Type B pancreatic cell (in vitro differentiated cells): ENCODE measurements at regions not wholly inside any gene's neighbourhood (a gene's known extent, or its start where the extent isn't known, plus 50 kb on each side); places are given as distances from the start of the nearest gene placed in this dataset.
"Not testable (repeated sequence)": the region's sequence is repeated elsewhere in the genome, so short reads cannot be mapped to it uniquely, and the experiment has no call there.

Source experiments
- DNase-seq: peaks from one replicate; pipeline ENCODE4 v3.0.0; 2021; ENCODE audit warnings: mixed read lengths; ENCODE audit not compliant: unreplicated experiment; ENCODE audit errors: extremely low spot score
- H3K27ac Mint-ChIP-seq: 2 replicates; pipeline ENCODE4 v1.8.0; 2021; ENCODE audit warnings: mild to moderate bottlenecking, mixed read lengths
- H3K27me3 Mint-ChIP-seq: 2 replicates; pipeline ENCODE4 v1.8.0; 2021; ENCODE audit warnings: mixed read lengths
- H3K36me3 Mint-ChIP-seq: 2 replicates; pipeline ENCODE4 v1.8.0; 2021; ENCODE audit warnings: mixed read lengths
- H3K4me1 Mint-ChIP-seq: one replicate; pipeline ENCODE4 v1.8.0; 2021; ENCODE audit warnings: mixed read lengths; ENCODE audit not compliant: unreplicated experiment
- H3K4me3 Mint-ChIP-seq: 2 replicates; pipeline ENCODE4 v1.8.0; 2021; ENCODE audit warnings: mild to moderate bottlenecking, mixed read lengths
- H3K9me3 Mint-ChIP-seq: 2 replicates; pipeline ENCODE4 v1.8.0; 2021; ENCODE audit warnings: mixed read lengths
- TF ChIP-seq, protein P1 (sequence below): fragments of 200-600 bp; sonication (generic); conservative IDR thresholded peaks from 2 replicates; pipeline ENCODE4 v1.5.0; 2021; ENCODE audit warnings: antibody characterized with exemption, mild to moderate bottlenecking

DNA sequence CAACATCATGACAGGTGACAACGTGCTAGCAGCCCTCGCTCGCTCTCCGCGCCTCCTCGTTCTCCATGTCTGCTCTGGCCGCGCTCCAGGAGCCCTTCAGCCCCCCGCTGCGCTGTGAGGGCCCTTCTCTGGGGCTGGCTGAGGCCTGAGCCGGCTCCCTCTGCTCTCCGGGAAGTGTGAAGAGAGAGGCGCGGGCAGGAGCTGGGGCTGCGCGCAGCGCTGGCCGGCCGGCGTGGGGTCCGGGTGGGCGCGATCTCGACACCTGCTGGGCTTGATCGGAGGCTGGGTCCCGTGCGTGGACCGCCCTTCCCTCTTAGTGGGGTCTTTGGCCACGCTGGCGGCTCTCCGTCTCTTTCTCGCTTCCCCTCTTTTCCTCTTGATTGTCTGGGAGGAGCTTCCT is 195.5 kb downstream of the ANKRD30BL start:
- H3K36me3 Mint-ChIP-seq = no peaks in the 10 kb centered on the region
- no peaks in the 10 kb centered on the region for H3K27me3 Mint-ChIP-seq
- no peak overlapping the region for H3K4me3 Mint-ChIP-seq
- no peaks in the 10 kb centered on the region for H3K9me3 Mint-ChIP-seq
- no peak for DNase-seq
- no peak overlapping the region for H3K27ac Mint-ChIP-seq
- TF ChIP-seq, protein P1, sequence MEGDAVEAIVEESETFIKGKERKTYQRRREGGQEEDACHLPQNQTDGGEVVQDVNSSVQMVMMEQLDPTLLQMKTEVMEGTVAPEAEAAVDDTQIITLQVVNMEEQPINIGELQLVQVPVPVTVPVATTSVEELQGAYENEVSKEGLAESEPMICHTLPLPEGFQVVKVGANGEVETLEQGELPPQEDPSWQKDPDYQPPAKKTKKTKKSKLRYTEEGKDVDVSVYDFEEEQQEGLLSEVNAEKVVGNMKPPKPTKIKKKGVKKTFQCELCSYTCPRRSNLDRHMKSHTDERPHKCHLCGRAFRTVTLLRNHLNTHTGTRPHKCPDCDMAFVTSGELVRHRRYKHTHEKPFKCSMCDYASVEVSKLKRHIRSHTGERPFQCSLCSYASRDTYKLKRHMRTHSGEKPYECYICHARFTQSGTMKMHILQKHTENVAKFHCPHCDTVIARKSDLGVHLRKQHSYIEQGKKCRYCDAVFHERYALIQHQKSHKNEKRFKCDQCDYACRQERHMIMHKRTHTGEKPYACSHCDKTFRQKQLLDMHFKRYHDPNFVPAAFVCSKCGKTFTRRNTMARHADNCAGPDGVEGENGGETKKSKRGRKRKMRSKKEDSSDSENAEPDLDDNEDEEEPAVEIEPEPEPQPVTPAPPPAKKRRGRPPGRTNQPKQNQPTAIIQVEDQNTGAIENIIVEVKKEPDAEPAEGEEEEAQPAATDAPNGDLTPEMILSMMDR = no peak
- no peaks in the 10 kb centered on the region for H3K4me1 Mint-ChIP-seq

DNA sequence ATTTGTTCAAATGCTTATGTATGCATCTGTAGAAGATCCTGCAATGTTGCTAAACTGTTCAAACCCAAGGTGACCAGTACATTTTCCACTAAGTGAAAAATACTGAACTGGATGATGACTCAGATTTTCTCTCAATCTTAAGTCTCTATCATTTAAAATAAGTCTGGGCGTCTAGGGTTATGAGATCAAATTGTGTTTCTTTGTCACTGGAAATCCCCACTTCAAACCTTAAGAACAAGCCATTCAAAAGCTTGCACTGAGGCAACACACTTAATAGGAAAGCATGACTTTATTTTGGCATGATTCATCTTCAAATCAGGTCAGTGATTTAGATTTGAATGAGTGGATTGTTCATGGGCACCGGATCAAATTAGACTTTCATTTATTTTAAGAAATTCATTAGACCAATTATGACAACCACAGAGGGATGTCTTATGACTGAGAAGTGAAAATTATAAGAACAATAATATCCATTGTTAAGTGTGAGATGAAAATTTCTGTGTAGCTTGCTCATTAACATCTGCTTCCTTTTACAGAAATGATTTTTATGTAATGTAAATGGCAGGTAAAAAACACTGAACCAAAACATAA is 203.6 kb downstream of the ANKRD30BL start:
- H3K36me3 Mint-ChIP-seq, H3K4me1 Mint-ChIP-seq, H3K9me3 Mint-ChIP-seq, H3K27me3 Mint-ChIP-seq, DNase-seq, H3K27ac Mint-ChIP-seq, H3K4me3 Mint-ChIP-seq: not testable (repeated sequence)

DNA sequence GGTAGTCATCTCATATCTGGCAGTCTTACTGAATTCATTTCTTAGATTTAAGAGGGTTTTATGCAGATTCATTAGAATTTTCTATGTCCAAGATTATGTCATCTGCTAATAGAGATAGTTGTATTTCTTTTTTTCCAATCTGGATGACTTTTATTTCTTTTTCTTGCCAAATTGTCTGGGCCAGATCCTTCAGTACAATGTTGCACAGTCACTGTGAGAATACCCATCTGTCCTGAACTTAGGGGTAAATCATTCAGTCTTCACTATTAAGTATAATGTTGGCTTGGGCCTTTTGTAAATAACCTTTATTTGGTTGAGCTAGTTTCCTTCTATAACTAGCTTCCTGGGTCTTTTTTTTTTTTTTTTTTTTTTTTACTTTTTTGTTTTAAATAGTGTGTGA is 213.1 kb downstream of the ANKRD30BL start:
- not testable (repeated sequence) for H3K9me3 Mint-ChIP-seq

DNA sequence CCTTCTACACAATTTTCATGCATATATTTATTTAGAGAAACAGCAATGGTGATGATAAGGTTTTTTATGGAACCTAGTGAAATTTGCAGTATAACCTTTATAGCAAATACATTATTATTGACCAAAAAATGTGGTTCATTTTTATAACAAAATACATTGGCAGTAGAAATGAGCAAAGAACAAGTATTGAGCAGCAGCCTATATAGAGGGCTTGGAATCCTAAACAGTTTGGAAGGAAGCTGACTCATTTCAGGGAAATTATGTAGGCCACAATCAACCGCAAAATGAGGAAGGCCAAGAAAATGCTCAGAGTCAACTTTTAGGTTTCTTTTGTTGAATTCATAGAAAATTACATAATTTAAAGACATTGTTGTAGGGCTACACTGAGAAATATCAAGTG is 238.5 kb downstream of the ANKRD30BL start:
- not testable (repeated sequence) for H3K27me3 Mint-ChIP-seq, H3K4me1 Mint-ChIP-seq, H3K36me3 Mint-ChIP-seq, H3K9me3 Mint-ChIP-seq, H3K4me3 Mint-ChIP-seq, DNase-seq, H3K27ac Mint-ChIP-seq

More for the DNA sequence above, 213.1 kb downstream of the ANKRD30BL start:
- H3K27me3 Mint-ChIP-seq, DNase-seq, H3K4me1 Mint-ChIP-seq, H3K36me3 Mint-ChIP-seq, H3K27ac Mint-ChIP-seq, H3K4me3 Mint-ChIP-seq: not testable (repeated sequence)

DNA sequence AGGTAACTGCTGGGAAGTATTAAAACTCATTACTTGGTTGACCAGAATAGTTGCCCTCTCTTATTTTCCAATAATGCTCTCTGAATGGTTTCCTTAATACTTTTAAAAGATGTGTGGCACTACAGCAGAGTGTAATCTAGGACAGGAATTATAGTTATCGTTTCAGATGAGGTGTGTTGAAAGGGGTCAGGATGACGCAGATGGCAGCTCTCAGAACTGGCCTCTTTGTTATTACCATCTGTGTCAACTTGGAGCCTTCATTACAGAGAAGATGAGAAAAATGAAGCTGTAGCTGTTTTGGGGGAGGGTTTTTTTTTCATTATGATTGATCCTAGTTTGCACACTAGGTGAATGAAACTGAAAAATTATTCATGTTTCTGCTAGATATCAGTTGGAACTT is 238.9 kb downstream of the ANKRD30BL start:
- H3K36me3 Mint-ChIP-seq, H3K27ac Mint-ChIP-seq, H3K4me3 Mint-ChIP-seq, H3K9me3 Mint-ChIP-seq, DNase-seq, H3K27me3 Mint-ChIP-seq, H3K4me1 Mint-ChIP-seq: not testable (repeated sequence)
